ENCODE measurements at regions not wholly inside any gene's neighbourhood (a gene's known extent, or its start where the extent isn't known, plus 50 kb on each side); places are given as distances from the start of the nearest gene placed in this dataset.

DNA sequence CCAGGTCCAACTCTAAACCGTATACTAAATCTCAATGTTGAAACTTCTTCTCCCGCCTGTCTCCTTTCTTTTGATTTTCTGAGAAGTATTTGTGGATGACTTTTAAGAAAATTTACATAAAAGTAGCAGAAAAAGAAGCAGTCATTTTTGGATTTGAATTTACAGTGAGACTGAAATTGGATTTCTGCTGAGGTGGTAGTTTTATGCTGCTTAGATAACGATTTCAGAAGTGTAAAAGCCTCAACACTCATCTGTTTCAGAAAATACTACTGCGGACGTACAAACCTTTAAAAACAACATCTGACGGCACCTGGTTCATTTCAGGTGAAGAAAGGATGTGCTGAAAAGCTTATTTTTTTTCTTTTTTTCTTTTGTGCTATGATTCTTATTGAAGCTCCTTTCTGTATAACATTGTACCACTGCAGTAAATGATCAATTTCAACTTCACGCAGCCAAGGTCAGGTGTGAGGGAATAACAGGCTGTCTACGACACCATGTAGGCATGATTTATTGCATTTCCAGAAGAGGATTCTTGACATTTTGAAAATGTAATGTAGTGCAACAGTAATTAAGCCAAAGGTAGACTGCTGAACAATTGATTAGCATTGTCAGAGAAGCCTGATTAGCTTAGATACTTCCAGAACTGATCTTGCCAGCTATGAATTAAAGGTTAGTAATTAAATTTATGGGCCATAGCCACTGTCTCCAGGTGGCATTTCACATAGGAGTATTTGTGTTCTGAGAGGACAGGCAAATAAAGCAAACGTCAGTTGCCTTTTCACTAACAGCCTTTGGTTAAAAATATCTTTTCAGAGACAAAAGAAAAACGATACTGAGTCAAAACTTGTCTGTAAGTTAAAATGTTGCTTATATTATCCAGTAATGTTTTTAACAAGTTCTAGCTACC lies 134.6 kb upstream of the KBTBD8 start:
- peak; percentile 18 for DNase-seq

DNA sequence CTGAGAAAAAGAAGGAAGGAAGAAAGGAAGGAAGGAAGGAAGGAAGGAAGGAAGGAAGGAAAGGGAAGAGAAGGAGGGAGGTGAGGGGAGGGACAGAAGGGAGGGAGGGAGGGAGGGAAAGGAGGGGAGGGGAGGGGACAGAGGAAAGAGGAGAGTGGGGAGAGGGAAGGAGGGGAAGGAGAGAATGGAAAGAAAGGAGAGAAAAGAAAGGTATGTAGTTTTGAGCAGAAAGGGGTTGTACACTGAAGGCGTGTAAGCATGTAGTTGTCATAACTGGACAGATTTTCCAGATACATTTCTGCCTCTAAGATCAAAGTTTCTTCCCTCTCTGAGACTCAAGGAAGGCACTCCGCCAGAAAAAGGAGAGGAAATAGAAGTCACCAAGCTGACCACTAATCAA lies 113.4 kb upstream of the KBTBD8 start:
- no peak for DNase-seq

DNA sequence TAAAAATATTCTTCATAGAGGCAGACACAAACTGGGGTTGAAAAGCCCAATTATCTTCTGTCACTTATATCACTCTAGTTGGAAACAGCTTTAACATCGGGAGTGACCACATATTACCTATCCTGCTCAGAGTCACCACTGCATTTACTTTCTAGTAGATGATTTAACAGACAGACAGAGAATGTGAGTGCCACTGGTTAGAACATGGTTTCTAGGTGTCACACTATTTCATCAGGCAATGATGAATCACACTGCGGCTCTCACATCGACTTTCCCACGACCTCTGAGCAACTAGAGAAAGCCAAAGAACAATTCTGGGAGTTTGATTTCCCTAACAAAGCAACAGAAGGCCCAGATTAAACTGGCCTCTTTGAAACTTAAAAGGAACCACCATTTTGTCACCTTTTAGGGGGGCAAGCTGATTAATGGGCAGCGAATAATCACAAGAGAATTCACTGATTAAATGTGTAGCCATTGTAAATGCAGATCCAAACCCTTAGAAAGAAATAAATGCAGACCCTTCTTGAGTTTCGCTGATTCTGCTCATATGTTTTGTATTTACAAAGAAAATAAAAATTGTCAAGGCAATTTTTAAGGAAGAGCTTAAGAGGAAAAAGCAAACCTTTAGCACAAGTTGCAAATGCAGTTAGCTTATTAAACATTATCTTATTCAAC lies 112.6 kb upstream of the KBTBD8 start:
- DNase-seq = no peak

DNA sequence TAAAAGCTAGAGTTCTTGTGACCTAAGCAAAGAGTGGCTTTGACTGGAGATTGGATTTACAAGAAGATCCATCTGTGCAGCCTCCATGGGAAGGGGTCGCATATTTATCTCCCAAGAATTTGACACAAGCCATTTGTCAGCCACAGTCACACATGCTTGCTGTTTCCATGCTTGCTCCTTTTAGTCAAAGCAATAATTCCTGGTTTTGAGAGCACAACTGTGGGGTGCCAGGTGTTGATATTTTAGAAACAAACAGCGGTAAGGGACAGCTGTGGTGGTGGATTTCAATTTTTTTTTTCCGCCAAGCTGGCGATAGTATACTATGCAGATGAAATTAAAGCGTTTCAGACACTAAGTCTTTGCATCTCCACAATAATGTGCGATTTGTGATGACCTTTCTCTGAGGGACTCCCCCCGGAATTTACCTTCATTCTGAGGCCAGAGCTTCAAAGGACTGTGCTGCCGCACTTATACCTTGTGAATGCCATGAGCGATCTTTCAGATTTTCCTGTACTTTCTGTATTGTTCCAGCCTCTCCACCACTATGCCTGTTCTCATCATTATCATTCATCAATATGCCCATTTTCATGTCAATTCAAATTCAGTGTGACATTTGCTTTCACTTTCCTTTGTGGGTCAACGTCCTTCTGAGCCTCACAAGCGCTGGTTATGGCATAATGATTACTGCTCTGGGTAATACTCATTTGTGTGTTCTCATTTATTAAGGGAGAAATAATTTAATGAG lies 108.2 kb upstream of the KBTBD8 start:
- no peak for DNase-seq

DNA sequence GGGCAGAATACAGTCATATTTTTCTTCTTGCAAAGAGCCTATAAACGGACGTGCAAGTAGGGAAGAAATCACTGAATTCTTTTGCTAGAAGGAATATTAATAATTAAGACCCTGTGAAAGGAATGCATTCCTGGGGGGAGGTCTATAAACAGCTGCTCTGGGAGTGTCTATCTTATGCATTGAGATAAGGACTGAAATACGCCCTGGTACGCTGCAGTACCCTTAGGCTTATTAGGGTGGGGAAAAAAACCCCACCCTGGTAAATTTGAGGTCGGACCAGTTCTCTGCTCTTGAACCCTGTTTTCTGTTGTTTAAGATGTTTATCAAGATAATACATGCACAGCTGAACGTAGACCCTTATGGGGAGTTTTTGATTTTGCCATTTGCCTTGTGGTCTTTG lies 100.0 kb upstream of the KBTBD8 start:
- no peak for DNase-seq

DNA sequence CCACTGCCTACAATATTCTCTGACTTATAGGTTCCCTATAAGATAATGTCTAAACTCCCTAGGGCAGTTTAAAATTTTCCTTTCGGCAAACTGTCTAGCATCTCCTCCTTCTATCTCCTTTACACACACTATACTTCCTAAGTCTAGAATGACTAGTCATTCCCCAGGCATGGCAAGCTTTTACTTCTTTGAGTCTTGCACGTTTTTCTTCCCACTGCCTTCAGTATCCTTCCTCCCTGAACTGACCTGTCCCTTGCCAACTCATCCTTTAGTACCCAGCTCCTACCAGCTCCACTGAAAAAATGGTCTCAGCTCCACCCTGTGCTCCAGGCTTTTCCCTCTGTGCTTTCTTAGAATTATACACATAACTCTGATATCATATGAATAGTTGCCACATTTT lies 93.8 kb upstream of the KBTBD8 start:
- no peak for DNase-seq

DNA sequence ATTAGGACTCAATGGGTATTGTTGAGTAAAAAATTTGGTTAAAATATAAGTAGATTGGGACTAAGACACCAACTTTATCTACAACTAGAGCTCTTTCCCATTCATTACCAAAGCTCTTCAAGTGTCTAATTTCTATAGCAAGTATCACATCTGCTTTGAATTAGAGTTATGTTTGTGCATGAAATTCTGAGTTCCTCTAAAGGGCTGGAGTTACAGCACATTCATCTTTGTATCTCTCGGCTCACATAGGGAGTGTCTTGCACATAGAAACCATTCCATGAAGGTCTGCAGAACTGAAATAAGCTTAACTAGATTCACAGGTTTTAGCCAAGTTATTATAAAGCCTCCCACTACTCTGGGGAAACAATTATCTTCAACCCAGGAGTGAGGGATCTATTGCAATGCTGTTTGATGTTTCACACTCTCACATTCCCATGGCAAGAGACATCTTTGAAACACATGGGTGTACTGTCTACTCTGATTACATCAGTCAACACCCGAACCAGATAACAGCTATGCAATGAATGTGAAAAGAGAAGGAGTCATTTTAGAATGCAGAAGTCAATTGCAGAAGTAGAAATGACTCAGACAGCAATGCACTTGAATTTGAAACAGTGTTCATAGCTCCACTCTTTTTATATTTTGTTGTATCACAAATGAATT lies 93.1 kb upstream of the KBTBD8 start:
- DNase-seq = no peak

DNA sequence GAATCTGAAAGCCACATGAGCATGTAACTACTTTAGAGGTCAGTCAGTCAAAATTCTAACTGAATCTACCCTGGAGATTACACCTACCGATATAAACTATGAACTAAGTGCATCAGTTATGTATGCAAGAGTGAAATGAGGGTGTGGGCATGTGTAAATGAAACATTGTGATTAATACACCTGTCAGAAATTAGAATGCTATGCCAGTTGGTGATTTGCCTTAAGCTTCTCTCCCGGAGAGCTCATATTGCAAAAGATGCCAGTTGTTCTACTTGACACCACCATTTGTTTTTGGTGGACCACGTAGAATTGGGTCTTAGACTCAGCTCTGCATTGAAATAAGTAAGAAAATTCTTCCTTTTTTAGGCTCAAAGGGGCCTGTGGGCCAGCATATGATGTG lies 91.0 kb upstream of the KBTBD8 start:
- no peak for DNase-seq

DNA sequence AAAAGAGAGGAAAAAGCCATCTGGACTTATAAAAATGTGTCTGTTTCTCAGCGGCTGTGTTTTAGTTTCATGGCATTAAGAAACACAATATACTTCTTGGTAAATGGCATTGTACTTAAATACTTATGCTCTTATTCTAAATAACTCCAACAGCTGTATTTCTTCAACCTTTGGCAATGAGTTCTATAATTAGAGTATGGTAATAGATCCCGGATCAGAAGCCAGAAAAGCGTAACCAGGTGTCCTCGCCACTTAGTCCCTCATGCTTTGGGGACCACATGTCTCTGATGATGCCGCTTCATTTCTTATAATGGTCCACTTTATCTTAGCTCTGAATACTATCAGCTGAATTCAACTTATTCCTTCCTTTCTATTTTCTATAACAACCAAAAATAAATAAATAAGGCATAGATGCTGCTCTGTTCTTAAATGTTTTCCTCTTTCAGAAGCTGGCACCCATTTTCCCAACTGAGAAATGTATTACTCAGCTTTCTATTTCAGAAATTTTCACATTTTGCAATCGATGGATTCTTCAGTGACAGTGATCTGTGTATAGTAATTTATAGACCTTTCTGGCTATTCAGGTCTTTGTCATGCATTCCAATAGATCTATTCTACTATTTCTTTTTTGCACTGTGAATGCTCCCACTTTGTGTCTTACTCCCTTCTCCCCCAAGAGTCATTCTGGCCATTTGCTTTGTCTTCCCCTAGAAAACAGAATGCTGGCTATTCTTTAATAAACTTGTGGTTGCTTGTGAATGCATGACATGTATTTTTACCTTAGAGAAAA lies 87.6 kb upstream of the KBTBD8 start:
- DNase-seq = no peak

DNA sequence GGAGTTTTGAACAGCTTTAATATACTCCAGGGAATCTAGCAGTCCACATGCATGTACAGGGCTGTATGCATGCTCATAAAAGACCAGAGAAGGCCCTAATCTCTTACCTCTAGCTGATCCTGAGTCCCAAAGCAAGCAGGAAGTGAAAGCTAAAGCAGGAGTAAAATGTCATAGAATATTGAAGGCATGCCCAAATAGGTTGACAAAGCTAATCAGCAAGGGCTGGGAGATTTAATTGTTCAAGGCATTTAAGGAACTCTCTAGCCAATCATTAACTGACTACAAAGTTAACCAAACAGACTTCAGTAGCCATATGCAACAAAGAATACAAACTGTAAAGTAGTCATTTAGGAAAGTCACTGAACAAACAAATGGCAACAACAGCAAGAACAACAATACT lies 85.8 kb upstream of the KBTBD8 start:
- DNase-seq = no peak

DNA sequence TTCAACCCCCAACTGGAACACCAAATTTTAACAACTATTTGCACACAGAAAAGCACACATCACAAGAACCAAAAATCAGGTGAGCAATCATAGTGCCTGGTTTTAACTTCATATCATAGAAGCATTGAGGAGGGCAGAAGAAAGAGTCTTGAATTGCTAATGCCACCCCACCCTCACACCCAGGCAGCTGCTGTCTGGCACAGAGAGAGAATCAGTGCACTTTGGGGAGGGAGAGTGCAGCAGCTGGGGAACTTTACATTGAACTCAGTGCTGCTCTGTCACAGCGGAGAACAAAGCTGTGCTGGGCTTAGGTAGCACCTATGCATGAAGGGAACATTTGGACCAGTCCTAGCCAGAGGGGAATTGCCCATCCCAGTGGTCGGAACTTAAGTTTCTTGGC lies 76.0 kb upstream of the KBTBD8 start:
- DNase-seq = no peak

DNA sequence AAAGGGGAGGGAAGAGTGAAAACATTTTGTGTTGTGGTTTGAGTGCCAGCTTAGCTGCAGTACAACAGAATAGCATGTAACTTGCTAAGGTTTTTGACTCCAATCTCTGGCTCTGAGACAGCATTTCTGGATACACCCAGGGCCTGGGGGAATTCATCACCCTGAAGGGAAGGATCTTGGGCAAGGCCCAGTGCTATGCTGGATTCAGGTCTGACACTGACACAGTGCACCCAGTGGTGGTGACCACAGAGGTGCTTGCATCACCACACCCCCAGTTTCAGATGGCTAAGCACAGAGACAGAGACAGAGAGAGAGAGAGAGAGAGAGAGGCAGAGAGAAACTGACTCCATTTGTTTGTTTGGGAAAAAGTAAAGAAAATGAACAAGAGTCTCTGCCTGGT lies 74.1 kb upstream of the KBTBD8 start:
- DNase-seq = no peak

DNA sequence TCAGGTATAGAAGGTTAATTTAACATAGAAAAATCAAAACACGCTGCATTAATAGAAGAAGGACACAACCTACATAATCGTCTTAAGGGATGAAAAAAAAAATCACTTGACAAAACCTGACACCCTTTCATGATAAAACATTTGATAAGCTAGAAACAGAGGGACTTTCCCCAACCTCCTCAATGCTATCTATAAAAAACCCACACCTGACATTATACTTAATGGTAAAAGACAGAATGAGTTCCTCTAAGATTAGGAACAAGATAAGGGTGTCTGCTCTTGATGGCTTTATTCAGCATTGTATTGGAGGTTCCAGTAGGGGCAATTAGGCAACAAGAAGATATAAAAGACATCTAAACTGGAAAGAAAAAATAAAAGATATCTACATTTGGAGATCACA lies 69.9 kb upstream of the KBTBD8 start:
- DNase-seq = no peak

DNA sequence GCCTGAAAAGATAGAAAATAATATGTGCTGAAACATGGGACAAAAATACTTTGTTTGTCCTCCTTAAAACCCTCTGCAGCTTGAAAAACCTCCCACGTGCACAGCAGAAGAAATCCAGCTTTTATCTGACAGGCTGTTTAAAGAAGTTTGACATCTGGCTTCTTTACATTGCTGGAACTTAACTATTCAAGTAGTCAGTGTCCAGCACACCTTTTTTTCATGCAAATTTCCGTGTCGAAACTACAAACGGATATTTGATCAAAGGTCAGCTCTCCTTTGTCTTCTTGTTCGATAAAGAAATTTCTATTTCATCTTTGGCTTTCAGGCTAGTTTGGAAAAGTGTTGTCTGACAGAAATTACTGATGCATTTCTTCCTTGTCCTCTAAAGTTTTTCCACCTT lies 66.8 kb upstream of the KBTBD8 start:
- DNase-seq = no peak

DNA sequence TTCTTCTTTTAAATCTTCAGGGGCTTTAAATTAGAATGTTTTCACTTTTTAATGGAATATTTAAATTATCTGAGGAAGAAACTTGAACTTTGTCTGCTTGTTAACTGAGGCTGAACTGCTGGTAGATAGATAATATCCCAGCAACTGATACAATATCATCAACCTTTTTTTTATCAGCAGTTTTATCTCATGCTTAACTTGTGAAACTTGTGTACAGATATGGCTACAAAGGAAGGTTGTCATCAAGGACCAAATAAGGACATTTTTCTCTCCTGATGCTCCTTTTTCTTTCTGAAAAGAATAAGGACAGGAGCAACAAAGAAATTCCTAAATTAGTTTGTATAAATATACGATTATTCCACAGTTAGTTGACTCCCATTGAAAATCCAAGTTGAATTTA lies 66.4 kb upstream of the KBTBD8 start:
- no peak for DNase-seq

DNA sequence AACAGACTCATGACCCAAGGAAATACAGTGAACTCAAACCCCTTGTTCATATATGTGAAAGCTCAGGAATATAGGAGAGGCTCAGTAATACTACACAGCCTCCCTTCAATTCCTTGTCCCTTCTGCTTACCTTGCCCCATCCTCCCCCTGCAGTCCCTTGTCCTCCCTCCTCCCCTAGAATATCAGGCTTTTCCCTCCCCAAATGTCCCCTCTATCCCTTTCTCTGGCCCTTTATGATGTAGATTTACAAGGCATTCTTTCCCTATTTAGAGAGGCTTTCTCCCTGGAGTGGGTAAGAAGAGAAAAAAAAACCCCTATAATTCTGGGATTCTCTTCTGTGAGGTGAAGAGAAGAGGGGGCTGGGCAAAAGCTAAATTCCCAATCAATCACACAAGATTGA lies 64.9 kb upstream of the KBTBD8 start:
- no peak for DNase-seq

DNA sequence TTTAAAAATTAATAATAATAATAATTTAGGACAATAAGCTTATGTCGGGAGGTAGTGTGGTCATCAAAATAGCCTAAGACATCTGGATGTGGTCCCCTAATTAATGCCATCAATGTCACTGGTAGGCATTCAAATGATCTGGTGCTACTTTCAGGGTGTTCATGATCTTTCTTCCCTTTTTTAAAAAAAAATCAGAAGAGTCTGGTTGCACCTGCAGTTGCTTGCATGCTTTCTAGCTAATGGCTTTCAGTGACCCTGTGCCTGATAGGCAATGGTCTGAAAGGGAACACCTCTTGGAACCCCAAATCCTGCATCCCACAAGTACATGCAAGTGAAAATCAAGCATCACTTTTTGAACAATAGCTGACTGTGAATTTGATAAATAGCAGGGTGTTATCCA lies 64.1 kb upstream of the KBTBD8 start:
- no peak for DNase-seq

DNA sequence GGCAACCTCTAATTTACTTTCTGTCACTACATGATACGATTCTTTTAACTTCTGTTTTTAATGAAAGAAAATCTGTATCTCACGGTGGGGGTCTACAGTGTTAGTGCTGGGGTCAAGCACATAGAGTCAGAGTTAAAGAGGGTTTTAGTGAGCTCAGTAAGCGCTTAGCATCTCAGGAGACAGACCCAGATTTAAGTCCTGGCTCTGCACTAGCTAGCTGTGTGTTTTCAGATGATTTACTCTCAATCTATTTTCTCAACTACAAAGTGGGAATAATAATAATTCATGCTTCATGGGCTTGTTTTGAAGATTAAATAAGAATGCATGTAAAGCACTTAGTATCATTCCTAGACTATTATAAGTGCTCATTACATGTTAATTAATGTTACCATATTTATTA lies 63.4 kb upstream of the KBTBD8 start:
- peak; percentile 28 for DNase-seq

DNA sequence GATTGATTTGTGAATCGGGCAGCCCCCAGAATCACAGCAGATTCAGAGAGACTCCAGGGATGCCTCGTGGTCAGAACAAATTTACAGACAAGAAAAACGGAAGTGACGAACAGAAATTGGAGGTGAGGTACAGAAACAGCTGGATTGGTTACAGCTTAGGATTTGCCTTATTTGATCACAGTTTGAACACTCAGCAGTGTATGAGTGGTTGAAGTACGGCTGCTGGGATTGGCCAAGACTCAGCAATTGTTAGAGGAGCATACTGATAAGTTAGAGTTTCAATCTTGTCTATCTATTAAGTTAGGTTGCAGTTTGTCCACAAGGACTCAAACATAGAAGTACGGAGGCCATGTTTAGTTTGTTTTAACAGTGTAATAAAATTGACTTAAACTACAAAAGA lies 61.1 kb upstream of the KBTBD8 start:
- DNase-seq = peak; percentile 1

DNA sequence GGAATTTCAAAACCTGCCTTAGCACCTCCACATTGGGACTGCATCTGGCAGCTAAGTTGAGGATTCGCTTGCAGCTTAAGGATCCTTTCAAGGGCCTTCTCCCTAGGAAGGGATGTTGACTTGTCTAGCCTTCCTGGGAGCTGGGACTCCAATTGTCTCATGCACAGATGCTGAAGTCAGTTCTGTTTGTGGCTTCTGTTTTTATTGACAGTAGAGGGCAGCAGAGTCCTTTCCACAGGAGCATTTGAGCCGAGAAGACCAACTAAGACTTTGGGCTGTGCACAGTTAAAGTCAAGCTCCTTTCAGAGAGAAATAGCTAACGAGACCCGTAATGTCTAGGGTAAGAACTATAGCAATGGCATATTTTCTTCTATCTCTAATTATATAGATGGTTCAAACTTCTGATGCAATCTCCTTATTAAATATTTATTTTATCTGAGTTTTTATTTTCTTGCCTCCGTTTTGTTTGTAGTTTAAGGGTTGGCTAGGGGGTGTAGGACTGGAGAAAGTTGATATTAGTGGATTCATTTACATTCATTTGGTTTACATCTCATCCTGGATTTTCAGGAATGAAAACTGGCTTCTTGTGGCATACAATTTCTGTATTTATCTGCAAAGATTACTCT lies 59.7 kb upstream of the KBTBD8 start:
- DNase-seq = peak; percentile 55

DNA sequence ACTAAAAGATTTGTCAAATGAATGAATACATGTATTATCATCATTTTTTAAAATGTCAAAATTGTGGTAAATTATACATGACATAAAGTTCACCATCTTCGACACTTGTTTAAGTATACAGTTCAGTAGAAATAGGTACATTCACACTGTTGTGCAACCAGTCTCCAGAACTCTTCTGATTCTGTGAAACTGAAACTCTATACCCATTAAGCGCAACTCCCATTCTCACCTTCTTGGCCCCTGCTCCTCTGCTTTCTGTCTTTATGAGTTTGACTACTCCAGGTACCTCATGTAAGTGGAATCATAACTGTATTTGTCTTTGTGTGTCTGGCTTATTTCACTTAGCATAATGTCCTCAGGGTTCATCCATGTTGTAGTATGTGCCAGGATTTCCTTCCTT lies 50.1 kb upstream of the KBTBD8 start:
- no peak for DNase-seq
